Activated T-helper 2 cell treated with anti-CD3 and anti-CD28 coated beads, Interferon-gamma antibody, Interleukin-2, Interleukin-4, amounts not matched to agents 10 μg/mL and 5 μg/mL and 100 μg/mL, durations not matched to agents 14 hours and 24 hours and 36 hours (primary cell): ENCODE measurements at regions not wholly inside any gene's neighbourhood (a gene's known extent, or its start where the extent isn't known, plus 50 kb on each side); places are given as distances from the start of the nearest gene placed in this dataset.

Source experiments
- DNase-seq: peaks from one replicate; pipeline ENCODE4 v3.0.0; 2021; ENCODE audit warnings: low spot score
- H3K27ac Mint-ChIP-seq: one replicate; pipeline ENCODE4 v1.8.0; 2021; ENCODE audit warnings: mixed read lengths
- H3K27me3 Mint-ChIP-seq: one replicate; pipeline ENCODE4 v1.8.0; 2021; ENCODE audit warnings: low read depth, mixed read lengths
- H3K36me3 Mint-ChIP-seq: one replicate; pipeline ENCODE4 v1.8.0; 2021; ENCODE audit warnings: low read depth, mixed read lengths
- H3K4me1 Mint-ChIP-seq: one replicate; pipeline ENCODE4 v1.8.0; 2021; ENCODE audit warnings: low read depth, mixed read lengths
- H3K4me3 Mint-ChIP-seq: one replicate; pipeline ENCODE4 v1.8.0; 2021; ENCODE audit warnings: low read depth, mild to moderate bottlenecking, moderate library complexity, mixed read lengths
- H3K9me3 Mint-ChIP-seq: one replicate; pipeline ENCODE4 v1.8.0; 2021; ENCODE audit warnings: mixed read lengths
- intact Hi-C: fragments of 100-400 bp; cut with micrococcal nuclease; formaldehyde crosslinking; loops from one replicate; pipeline ENCODE4 v1.15.1; 2023

- intact Hi-C loops = no loop called here
- Mint-ChIP-seq H3K4me1 (no peaks in the 10 kb centered on the region), H3K27ac (no peak overlapping the region), H3K4me3 (no peak overlapping the region), H3K27me3 (no peaks in the 10 kb centered on the region), H3K36me3 (no peaks in the 10 kb centered on the region), H3K9me3 (no peaks in the 10 kb centered on the region)
- DNase-seq = no peak
Observed at GRCh38 chr10:10211409-10211808, 806.3 kb upstream of the CELF2 start.

- Mint-ChIP-seq H3K27me3 (no peaks in the 10 kb centered on the region), H3K9me3 (no peaks in the 10 kb centered on the region), H3K4me1 (no peaks in the 10 kb centered on the region), H3K27ac (no peak overlapping the region), H3K4me3 (no peak overlapping the region), H3K36me3 (no peaks in the 10 kb centered on the region)
- DNase-seq = no peak
- intact Hi-C loops = no loop called here
Observed at GRCh38 chr10:10213237-10213636, 804.4 kb upstream of the CELF2 start.

- no peak for DNase-seq
- no peaks in the 10 kb centered on the region for H3K9me3 Mint-ChIP-seq
Observed at GRCh38 chr10:10222304-10222841, 795.3 kb upstream of the CELF2 start.

GRCh38 chr10:10223131-10223530, 794.5 kb upstream of the CELF2 start:
- no peak for DNase-seq
- intact Hi-C loops = no loop called here
- Mint-ChIP-seq H3K36me3 (no peaks in the 10 kb centered on the region), H3K4me3 (no peak overlapping the region), H3K27me3 (no peaks in the 10 kb centered on the region), H3K9me3 (no peaks in the 10 kb centered on the region), H3K27ac (no peak overlapping the region), H3K4me1 (no peaks in the 10 kb centered on the region)

More at GRCh38 chr10:10222304-10222841, 795.3 kb upstream of the CELF2 start:
- intact Hi-C loops = no loop called here
- H3K4me3 Mint-ChIP-seq = no peak overlapping the region
- no peaks in the 10 kb centered on the region for H3K4me1 Mint-ChIP-seq
- no peak overlapping the region for H3K27ac Mint-ChIP-seq
- no peaks in the 10 kb centered on the region for H3K36me3 Mint-ChIP-seq
- no peaks in the 10 kb centered on the region for H3K27me3 Mint-ChIP-seq

GRCh38 chr10:10225136-10225676, 792.5 kb upstream of the CELF2 start:
- Mint-ChIP-seq H3K36me3 (no peaks in the 10 kb centered on the region), H3K9me3 (no peaks in the 10 kb centered on the region), H3K27ac (no peak overlapping the region), H3K4me3 (no peak overlapping the region), H3K27me3 (no peaks in the 10 kb centered on the region), H3K4me1 (no peaks in the 10 kb centered on the region)
- no peak for DNase-seq
- intact Hi-C loops = no loop called here

- Mint-ChIP-seq H3K4me3 (no peak overlapping the region), H3K27me3 (no peaks in the 10 kb centered on the region), H3K4me1 (no peaks in the 10 kb centered on the region), H3K9me3 (no peaks in the 10 kb centered on the region), H3K36me3 (no peaks in the 10 kb centered on the region), H3K27ac (no peak overlapping the region)
- intact Hi-C loops = no loop called here
- DNase-seq = no peak
Observed at GRCh38 chr10:10233229-10233628, 784.4 kb upstream of the CELF2 start.

- intact Hi-C loops = no loop called here
- no peak overlapping the region for H3K27ac Mint-ChIP-seq
- H3K27me3 Mint-ChIP-seq = no peaks in the 10 kb centered on the region
- no peaks in the 10 kb centered on the region for H3K9me3 Mint-ChIP-seq
- no peak overlapping the region for H3K4me3 Mint-ChIP-seq
- no peak for DNase-seq
- H3K4me1 Mint-ChIP-seq = no peaks in the 10 kb centered on the region
- no peaks in the 10 kb centered on the region for H3K36me3 Mint-ChIP-seq
Observed at GRCh38 chr10:10235003-10235402, 782.7 kb upstream of the CELF2 start.

GRCh38 chr10:10247585-10247984, 770.1 kb upstream of the CELF2 start:
- Mint-ChIP-seq H3K4me1 (no peaks in the 10 kb centered on the region), H3K27ac (no peak overlapping the region), H3K4me3 (no peak overlapping the region), H3K36me3 (no peaks in the 10 kb centered on the region), H3K27me3 (no peaks in the 10 kb centered on the region), H3K9me3 (no peaks in the 10 kb centered on the region)
- DNase-seq = no peak
- intact Hi-C loops = no loop called here

- Mint-ChIP-seq H3K27ac (no peak overlapping the region), H3K4me1 (peaks cover 2% of the 10 kb centered on the region), H3K9me3 (no peaks in the 10 kb centered on the region), H3K27me3 (no peaks in the 10 kb centered on the region), H3K36me3 (no peaks in the 10 kb centered on the region), H3K4me3 (no peak overlapping the region)
- DNase-seq = no peak
- intact Hi-C loops = no loop called here
Observed at GRCh38 chr10:10256860-10257259, 760.8 kb upstream of the CELF2 start.

GRCh38 chr10:10259013-10259412, 758.7 kb upstream of the CELF2 start:
- H3K9me3 Mint-ChIP-seq = no peaks in the 10 kb centered on the region
- no peaks in the 10 kb centered on the region for H3K36me3 Mint-ChIP-seq
- peaks cover 2% of the 10 kb centered on the region for H3K4me1 Mint-ChIP-seq

GRCh38 chr10:10270126-10271050, 747.3 kb upstream of the CELF2 start:
- Mint-ChIP-seq H3K36me3 (no peaks in the 10 kb centered on the region), H3K4me3 (no peak overlapping the region), H3K4me1 (no peaks in the 10 kb centered on the region), H3K9me3 (no peaks in the 10 kb centered on the region), H3K27me3 (no peaks in the 10 kb centered on the region), H3K27ac (no peak overlapping the region)
- intact Hi-C loops = no loop called here
- no peak for DNase-seq

More at GRCh38 chr10:10259013-10259412, 758.7 kb upstream of the CELF2 start:
- Mint-ChIP-seq H3K4me3 (no peak overlapping the region), H3K27ac (no peak overlapping the region), H3K27me3 (no peaks in the 10 kb centered on the region)
- DNase-seq = no peak
- intact Hi-C loops = no loop called here

- DNase-seq = no peak
- intact Hi-C loops = no loop called here
- Mint-ChIP-seq H3K4me1 (no peaks in the 10 kb centered on the region), H3K4me3 (no peak overlapping the region), H3K9me3 (no peaks in the 10 kb centered on the region), H3K27me3 (no peaks in the 10 kb centered on the region), H3K36me3 (no peaks in the 10 kb centered on the region), H3K27ac (no peak overlapping the region)
Observed at GRCh38 chr10:10271639-10272192, 746.0 kb upstream of the CELF2 start.

- H3K36me3 Mint-ChIP-seq = no peaks in the 10 kb centered on the region
- intact Hi-C loops = no loop called here
- no peaks in the 10 kb centered on the region for H3K4me1 Mint-ChIP-seq
- H3K27me3 Mint-ChIP-seq = no peaks in the 10 kb centered on the region
- no peak overlapping the region for H3K4me3 Mint-ChIP-seq
- no peaks in the 10 kb centered on the region for H3K9me3 Mint-ChIP-seq
- no peak overlapping the region for H3K27ac Mint-ChIP-seq
- no peak for DNase-seq
Observed at GRCh38 chr10:10273661-10274060, 744.0 kb upstream of the CELF2 start.
